T-helper 9 cell (primary cell): ENCODE measurements at regions not wholly inside any gene's neighbourhood (a gene's known extent, or its start where the extent isn't known, plus 50 kb on each side); places are given as distances from the start of the nearest gene placed in this dataset.

Experiments used
- DNase-seq: peaks from one replicate; pipeline ENCODE4 v3.0.0-alpha.2; 2020

DNA sequence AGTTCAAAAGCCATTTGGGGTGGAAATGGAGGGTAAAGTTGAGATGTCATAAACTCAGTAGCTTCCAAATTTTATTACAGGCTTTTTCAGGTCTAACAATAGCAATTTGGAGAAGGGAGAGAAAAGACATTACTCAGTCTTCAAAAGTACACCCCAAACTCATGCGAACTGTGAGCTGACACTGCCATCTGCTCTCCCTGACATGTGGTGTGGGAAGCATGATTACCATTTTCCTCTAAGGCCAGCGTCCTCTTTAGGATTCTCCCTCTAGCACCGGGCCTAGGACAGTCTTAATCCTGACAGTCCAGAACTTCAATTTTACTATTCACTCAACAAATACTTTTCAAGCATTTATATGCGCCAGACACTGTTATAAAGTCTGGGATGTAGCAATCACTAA is 536.0 kb upstream of the JARID2 start:
- no peak for DNase-seq

GRCh38 chr6:14710421-14710820 is 535.4 kb upstream of the JARID2 start:
- no peak for DNase-seq

DNA sequence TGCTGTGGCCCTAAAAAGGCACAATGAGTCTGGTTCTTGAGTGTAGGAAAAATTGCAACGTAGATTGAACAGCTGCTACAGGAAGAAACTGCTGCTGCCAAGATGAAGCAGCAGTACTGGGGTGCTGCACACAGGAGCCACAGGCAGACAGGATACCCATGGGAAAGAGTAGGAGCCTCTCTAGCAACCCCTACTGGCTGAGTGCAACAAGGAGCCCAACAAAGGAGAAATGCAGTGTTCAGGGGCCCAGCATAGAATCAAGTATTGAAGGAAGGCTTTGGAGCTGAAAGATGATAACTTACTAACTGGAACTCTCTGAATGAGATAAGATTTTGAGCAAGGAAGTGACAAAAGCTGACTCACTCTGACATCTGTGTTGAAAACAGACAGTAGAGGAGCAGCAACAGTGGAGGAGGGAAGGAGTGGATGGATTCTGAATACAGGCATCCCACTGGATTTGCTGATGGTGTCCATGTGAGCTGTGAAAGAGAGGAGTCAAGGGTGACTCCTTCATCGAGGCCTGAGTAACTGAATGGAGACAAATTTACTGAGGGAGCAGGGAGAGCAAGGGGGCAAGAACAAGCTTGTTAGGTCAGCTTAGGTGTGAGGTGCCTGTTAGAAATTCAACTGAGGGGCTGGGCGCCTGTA is 534.7 kb upstream of the JARID2 start:
- no peak for DNase-seq

DNA sequence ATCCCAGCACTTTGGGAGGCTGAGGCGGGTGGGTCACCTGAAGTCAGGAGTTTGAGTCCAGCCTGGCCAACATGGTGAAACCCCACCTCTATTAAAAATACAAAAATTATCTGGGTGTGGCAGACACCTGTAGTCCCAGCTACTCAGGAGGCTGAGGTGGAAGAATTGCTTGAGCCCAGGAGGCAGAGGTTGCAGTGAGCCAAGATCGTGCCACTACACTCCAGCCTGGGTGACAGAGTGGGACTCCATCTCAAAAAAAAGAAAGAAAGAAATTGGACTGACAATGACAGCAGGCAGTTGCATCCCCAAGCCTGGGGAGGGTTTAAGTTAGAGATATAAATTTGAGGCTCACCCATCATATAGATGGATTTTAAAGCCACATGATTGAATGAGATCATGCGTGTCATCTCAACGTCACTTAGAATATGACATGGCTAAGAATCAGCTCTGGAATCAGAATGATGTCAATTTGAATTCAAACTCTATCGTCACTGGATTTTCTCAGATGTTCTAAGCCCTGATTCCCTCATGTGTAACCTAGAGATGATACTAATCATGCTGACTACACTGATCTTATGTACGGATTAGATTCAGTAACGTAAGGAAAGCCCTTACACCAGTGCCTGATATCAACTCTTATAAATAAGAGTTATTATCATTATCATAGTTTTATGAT is 534.0 kb upstream of the JARID2 start:
- DNase-seq = no peak

GRCh38 chr6:14713008-14713960 is 532.6 kb upstream of the JARID2 start:
- DNase-seq = no peak

DNA sequence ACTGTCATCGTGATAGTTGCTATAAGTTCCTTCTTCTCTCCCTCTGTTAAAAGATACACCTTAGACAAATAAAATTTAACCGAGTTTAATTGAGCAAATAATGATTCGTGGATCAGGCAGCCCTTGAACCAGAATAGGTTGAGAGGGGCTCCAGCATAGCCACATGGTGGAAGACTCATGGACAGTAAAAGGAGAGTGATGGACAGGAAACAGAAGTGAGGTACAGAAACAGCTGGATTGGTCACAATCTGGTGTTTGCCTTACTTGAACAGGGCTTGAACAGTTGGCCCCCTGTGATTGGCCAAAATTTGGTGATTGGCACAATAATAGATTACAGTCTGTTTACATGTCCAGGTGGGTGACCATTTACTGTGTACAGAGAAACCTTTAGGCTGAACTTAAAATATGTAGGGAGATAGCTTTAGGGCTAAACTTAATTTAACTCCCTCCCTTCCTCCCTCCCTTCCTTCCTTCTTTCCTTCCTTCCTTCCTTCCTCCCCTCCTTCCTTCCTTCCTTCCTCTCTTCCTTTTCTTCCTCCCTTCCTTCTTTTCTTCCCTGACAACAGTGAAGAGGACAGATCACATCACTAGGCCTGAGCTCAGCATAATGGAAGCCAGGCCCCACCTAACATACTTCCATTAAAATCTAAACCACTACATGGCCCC is 531.8 kb upstream of the JARID2 start:
- no peak for DNase-seq

GRCh38 chr6:14715076-14715475 is 530.8 kb upstream of the JARID2 start:
- no peak for DNase-seq

- DNase-seq = no peak
Observed at GRCh38 chr6:14716499-14717146, 529.2 kb upstream of the JARID2 start.

GRCh38 chr6:14717307-14717706 is 528.6 kb upstream of the JARID2 start:
- no peak for DNase-seq

DNA sequence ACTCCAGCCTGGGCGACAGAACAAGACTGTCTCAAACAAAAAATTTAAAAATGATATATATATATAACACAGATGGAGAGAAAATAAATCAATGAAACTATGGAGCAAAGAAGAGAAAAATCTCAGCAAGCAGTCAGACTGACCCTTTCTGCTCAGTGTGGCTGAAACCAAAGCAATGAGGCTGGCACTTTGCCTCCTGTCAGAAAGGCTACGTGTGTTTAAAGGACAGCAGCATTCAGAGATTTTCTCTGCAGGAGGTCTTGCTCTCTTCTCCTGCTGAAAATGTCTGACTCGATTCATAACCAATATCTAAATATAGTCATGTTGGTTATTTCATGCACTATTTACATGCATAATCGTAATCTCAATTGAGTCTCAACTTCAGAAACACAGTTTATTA is 527.0 kb upstream of the JARID2 start:
- DNase-seq = no peak

DNA sequence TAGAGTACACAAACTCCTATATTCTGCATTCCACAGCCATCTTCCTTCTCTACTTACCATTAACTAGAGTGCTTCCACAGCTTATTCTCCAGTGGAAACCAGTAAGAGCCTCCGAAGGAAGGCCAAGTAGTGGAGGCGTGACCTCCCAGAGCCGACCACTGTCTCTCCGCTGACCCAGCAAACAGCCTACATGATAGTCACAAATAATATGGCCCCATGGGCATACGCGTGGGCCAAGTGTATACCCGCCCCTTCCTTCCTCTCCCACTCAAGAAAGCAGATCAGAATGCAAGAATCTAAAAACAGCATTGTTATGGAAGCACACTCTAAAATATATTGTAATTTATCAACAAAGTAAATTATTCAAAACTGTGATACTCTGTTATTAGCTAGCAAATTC is 526.6 kb upstream of the JARID2 start:
- DNase-seq = no peak

- no peak for DNase-seq
Observed at GRCh38 chr6:14720411-14721102, 525.3 kb upstream of the JARID2 start.

DNA sequence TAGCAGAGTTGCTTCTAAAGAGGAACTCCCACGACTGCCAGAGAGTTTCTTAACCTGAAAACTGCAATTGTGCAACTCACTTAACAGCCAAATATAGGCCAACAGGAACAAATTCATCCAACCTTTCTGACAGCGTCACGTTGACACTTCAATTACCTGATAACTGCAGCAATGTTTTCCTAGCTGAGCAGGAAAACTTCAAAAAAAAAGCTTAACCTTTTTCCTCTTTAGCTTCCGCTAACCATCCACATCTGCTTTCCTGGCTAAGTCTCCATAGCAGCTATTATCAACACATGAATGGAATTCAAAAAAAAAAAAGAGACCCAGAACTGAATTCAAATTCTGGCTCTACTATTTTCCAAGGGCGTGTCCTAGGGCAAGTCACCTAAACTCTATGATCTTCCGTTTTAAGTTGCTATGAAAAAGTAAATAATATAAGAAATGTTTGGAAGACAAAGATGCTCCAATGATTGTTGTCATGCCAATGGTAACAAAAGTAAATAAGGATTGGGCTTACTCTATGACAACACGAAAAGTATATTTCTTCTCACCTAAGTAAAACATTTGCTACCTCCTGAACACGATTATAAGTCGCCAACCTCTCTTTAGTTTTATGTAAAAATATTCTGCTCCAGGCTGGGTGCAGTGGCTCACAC is 524.6 kb upstream of the JARID2 start:
- no peak for DNase-seq

DNA sequence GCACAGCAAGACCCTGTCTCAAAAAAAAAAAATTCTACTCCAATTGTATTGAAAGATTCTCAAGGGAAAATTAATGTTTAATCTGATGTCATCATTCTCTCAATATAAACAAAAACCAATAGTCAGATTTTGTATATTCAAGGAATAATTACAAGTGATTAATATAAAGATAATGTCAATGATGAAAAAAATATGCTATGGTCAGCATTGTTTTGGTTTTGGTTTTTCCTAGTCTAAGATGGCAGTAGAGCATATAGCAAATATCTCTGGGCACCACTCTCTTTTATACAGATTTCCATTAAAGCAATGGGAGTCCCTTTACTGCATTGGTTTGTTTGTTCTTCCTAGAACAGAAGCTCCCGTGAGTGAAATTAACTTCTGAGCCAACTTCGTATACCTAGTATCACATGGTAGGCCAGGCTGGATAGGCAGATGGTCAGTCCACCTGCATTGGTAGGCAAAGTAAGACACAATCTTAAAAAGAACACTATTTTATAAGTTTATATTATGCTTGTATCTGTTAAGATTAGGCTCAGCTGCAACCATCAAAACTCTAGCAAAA is 523.8 kb upstream of the JARID2 start:
- DNase-seq = no peak

DNA sequence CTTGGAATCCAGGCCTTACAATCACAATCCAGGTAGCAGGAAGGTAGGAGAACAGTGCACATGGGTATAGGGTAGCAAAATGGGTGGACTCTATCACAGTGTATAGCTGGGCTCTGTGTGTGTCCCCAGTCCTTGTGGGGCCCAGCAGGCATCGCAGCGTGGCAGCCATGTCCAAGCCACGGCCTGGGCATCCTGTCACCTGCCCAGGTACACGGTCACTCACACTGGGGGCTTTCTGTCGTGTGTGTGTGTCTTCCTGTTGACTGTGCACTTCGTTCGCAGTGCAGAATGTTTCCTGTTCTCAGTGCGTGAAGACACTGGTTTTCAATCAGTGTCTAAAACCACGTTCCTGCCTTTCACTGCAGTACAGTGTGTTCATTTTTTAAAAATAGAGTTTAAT is 523.2 kb upstream of the JARID2 start:
- no peak for DNase-seq

GRCh38 chr6:14723535-14724086 is 522.3 kb upstream of the JARID2 start:
- no peak for DNase-seq

GRCh38 chr6:14724549-14724948 is 521.3 kb upstream of the JARID2 start:
- DNase-seq = no peak

- DNase-seq = no peak
Observed at GRCh38 chr6:14726816-14727493, 518.9 kb upstream of the JARID2 start.

GRCh38 chr6:14727494-14728395 is 518.1 kb upstream of the JARID2 start:
- no peak for DNase-seq
